HG03159 (cell line): ENCODE measurements at regions not wholly inside any gene's neighbourhood (a gene's known extent, or its start where the extent isn't known, plus 50 kb on each side); places are given as distances from the start of the nearest gene placed in this dataset.
"Not testable (repeated sequence)": the region's sequence is repeated elsewhere in the genome, so short reads cannot be mapped to it uniquely, and the experiment has no call there.

Source experiments
- ATAC-seq: cut with Tn5 transposase; IDR thresholded peaks from one replicate; pipeline ENCODE4 v1.9.1; 2021; ENCODE audit warnings: mild to moderate bottlenecking, moderate library complexity; ENCODE audit not compliant: unreplicated experiment

- ATAC-seq = no peak
Measured at GRCh38 chr9:95788021-95788420, 87.5 kb upstream of the ERCC6L2 start.

GRCh38 chr9:95785209-95785608 lies 90.3 kb upstream of the ERCC6L2 start:
- ATAC-seq = no peak

- no peak for ATAC-seq
Measured at GRCh38 chr9:95784318-95784717, 91.2 kb upstream of the ERCC6L2 start.

DNA sequence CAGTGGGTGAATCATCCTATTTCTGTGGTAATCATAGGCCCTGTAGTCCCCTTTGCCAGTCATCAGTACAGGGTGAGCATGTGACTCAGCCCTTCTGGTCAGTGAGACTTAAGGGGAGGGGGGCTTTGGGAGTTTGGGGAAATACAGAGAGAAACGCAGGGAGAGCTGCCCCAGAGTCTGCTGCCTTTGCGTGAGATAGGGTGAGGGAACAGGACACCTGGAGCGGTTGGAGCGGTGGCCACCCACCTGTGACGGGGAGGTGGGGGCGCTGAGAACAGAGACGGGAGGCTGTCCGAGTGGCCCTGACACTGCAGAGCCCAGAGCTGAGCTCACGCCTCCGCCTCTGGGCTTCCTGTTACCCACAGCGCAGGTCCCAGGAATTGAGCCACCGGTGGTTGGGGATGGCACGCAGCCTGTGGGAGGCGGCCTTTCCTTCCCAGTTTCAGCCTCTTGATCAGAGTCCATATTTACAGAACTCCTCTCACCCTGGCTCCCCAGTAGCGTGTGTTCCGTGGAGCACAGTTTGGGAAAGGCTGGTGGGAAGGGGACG lies 92.0 kb upstream of the ERCC6L2 start:
- ATAC-seq = no peak

GRCh38 chr9:95780751-95781150 lies 94.7 kb upstream of the ERCC6L2 start:
- ATAC-seq = no peak

DNA sequence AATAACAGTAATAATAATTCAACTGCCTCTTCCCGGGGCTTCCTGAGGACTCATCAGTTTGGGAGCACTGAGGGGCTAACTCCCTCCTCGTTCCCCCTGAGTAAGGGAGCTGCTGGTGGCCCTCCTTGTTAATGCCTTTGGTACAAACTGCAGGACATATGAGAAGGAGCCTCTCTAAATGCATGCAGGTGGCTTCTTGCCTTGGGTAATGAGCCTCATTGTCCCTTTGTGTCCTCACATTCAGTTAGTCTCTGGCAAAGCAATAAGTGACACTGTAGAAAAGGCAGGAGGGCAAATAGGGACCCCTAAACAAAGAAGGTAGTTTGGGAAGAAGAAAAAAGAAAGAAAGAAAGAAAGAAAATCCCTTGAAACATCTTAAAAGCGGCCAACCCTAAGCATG lies 95.4 kb upstream of the ERCC6L2 start:
- no peak for ATAC-seq

DNA sequence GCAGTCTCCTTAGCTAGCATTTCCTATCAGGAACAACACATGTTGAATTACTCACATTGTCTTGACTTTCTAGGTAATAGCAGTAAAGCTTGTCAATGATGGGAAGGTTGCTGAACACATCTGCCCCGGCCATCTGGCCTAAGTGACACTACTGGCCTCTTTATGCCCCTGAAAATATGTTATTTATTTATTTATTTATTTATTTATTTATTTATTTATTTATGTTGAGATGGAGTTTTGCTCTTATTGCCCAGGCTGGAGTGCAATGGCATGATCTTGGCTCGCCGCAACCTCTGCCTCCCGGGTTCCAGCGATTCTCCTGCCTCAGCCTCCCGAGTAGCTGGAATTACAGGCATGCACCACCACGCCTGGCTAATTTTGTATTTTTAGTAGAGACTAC lies 95.9 kb upstream of the ERCC6L2 start:
- not testable (repeated sequence) for ATAC-seq

- no peak for ATAC-seq
Measured at GRCh38 chr9:95778957-95779356, 96.5 kb upstream of the ERCC6L2 start.

GRCh38 chr9:95777136-95777535 lies 98.4 kb upstream of the ERCC6L2 start:
- no peak for ATAC-seq

GRCh38 chr9:95776176-95776575 lies 99.3 kb upstream of the ERCC6L2 start:
- no peak for ATAC-seq

GRCh38 chr9:95775191-95775590 lies 100.3 kb upstream of the ERCC6L2 start:
- ATAC-seq = no peak

DNA sequence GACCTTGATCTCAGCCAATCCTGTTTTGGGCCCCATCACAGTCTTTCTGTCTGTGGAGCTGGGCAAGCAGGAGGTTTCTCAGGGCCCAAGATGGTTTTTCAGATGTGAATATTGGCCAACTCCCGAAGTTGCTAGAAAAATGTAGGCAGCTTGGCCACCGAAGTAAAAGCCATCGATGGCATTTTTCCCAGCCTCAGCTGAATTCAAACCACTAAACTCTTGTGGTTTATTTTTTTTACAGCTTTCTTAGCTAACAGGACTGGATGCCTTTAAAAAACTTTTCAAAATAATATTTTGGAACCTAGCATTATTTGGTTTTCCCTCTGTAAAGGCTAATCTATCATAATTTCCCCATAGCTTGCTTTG lies 102.5 kb upstream of the ERCC6L2 start:
- no peak for ATAC-seq

DNA sequence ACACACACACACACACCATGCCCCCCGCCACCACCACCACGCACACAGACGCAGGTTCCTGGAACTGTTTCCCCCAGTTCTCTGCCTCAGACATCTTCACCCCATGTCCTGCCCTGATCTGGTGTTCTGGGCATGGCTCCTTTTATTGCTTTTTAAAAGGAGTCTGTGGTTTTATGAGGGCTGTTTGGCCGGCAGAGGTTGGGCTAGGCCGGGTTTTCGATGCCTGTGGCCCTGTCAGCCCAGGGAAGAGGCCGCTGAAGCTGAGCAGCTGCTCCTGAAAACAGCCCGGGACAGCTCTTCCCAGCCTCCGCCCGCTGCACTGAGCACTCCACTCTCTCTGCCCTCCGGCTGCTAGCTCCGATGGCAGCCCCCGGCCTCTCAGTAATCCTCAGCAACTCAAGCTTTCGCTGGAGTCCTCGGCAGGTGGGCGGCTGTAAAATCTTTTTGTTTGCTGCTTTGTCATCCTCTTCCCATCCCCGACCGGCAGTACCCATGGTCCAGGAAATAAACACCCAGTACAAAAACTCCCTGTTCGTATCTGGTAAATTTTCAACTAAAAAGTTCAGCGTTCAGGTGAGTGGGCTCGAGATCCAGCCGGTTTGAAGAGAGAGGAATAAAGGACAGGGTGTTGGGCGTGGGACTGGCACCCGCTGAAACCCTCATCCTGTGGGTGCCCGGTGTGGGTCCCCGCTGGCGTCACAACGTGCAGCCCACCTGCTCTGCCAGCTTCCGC lies 103.0 kb upstream of the ERCC6L2 start:
- no peak for ATAC-seq

- ATAC-seq = no peak
Measured at GRCh38 chr9:95771556-95772246, 103.8 kb upstream of the ERCC6L2 start.

DNA sequence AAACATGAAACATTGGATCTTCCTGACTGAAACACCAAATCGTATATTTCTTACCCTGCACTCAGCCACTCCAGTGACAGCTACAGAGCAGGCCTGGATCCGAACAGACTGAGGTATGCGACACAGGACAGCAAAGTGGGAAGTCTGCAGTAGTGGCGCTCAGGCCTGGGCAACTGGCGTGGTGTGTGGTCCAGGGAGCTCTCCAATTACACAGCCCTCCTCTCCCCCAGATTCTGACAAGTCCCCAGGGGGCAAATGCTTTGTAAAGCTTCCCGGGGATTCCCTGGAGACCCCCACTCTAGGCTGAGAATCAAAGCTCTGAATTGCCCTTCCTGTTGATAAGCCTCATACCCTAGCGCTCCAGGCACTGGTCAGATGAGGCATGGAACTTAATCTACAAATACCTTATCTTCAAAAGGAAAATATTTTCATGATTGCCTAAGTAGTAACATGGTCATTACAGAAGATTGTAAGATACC lies 104.8 kb upstream of the ERCC6L2 start:
- ATAC-seq = no peak

DNA sequence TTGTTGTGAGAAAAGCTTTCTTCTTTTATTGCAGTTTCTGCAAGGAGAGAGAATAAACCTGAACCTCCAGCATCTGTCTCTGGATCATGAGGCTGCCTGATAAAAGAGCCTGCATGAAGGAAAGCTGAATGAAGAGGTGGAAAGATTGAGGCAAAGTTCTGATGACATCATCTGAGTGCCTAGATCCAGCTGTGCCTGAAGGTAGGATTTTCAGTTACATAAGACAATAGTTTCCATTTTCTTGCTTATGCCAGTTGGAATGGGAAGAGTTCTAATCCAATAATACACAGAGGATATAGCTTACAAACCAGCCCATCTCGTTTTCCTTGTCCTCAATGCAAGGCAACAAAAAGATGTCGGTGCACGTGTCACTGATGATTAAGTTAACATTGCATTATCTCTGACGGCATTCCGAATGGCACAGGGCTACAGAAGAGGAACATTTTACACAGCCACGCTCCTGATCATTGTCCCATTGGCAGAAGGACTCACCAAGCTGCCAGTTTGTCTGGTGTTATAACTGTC lies 105.5 kb upstream of the ERCC6L2 start:
- no peak for ATAC-seq

DNA sequence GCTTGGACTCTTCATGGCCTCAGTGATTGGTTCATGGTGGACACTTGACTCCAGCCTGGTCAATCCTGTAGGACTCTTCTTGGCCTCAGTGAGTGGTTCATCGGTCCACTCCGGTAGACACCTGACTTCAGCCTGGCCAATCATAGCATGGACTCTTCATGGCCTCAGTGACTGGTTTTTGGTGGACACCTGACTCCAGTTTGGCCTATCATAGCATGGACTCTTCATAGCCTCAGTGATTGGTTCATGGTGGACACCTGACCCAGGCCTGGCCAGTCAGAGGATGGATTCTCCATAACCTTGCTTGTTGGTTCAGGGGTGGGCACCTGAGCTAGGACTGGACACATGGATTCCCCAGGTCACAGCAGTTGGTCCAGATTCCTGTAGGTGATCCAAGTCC lies 106.0 kb upstream of the ERCC6L2 start:
- ATAC-seq = no peak

- no peak for ATAC-seq
Measured at GRCh38 chr9:95766906-95767305, 108.6 kb upstream of the ERCC6L2 start.

- ATAC-seq = no peak
Measured at GRCh38 chr9:95764533-95765319, 110.8 kb upstream of the ERCC6L2 start.

- no peak for ATAC-seq
Measured at GRCh38 chr9:95763983-95764382, 111.5 kb upstream of the ERCC6L2 start.

DNA sequence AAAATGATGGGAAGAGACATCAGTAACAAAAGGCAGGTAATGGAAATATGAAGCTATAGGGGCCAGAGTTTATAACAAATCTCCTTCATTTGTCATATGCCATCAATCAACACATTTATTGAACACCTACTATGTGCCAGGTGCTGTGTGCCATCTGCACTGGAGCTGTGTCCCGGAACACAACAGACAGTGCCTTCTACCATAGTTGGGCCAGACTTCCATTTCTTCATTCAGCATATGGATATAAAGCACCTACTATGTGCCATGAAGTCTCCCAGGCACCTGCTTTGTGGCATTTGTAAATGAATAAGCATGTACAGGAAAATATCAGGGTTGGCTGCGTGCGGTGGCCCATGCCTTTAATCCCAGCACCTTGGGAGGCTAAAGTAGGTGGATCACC lies 112.5 kb upstream of the ERCC6L2 start:
- no peak for ATAC-seq
